ENCODE measurements at regions not wholly inside any gene's neighbourhood (a gene's known extent, or its start where the extent isn't known, plus 50 kb on each side); places are given as distances from the start of the nearest gene placed in this dataset.

GRCh38 chr13:107906131-107906530 lies 309.2 kb downstream of the LIG4 start:
- H3K9me2 ChIP-seq (replicated peaks; ENCODE audit: low read length): 0 out of 2 replicates have a peak, but pooled peaks cover 2% of the 10 kb centered on the region
- ChIA-PET POLR2A (ENCODE audit: unreplicated experiment) (no interaction called here), CTCF (no interaction called here)
- no peak overlapping the region for H2AFZ ChIP-seq (ENCODE audit: low read length)
- H3K36me3 ChIP-seq (ENCODE audit: low read depth, low read length): no peaks in the 10 kb centered on the region
- H4K20me1 ChIP-seq (ENCODE audit: low read length): no peaks in the 10 kb centered on the region
- H3K4me1 ChIP-seq (ENCODE audit: insufficient read depth, low read length): no peaks in the 10 kb centered on the region
- no peak for DNase-seq
- no peak overlapping the region for H3K27ac ChIP-seq (ENCODE audit: low read length)
- H3K4me3 ChIP-seq (ENCODE audit: low read length): no peak overlapping the region
- no peak overlapping the region for H3K9ac ChIP-seq (ENCODE audit: low read length)
- no TSS peak for BruUV-seq (replicated peaks)
- no peak overlapping the region for H3K4me2 ChIP-seq (ENCODE audit: low read length)
- intact Hi-C loops (cut with micrococcal nuclease): no loop called here
- H3K9me3 ChIP-seq (ENCODE audit: low read length): no peaks in the 10 kb centered on the region
- no peak for TF ChIP-seq EZH2 (IDR thresholded peaks at IDR 0.05; ENCODE audit: low read length, unreplicated experiment)
- TF ChIP-seq, protein P1, sequence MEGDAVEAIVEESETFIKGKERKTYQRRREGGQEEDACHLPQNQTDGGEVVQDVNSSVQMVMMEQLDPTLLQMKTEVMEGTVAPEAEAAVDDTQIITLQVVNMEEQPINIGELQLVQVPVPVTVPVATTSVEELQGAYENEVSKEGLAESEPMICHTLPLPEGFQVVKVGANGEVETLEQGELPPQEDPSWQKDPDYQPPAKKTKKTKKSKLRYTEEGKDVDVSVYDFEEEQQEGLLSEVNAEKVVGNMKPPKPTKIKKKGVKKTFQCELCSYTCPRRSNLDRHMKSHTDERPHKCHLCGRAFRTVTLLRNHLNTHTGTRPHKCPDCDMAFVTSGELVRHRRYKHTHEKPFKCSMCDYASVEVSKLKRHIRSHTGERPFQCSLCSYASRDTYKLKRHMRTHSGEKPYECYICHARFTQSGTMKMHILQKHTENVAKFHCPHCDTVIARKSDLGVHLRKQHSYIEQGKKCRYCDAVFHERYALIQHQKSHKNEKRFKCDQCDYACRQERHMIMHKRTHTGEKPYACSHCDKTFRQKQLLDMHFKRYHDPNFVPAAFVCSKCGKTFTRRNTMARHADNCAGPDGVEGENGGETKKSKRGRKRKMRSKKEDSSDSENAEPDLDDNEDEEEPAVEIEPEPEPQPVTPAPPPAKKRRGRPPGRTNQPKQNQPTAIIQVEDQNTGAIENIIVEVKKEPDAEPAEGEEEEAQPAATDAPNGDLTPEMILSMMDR (conservative IDR thresholded peaks at IDR 0.05; ENCODE audit: low read depth, low read length): no peak
- no peak for TF ChIP-seq EZH2phosphoT487 (IDR thresholded peaks at IDR 0.05; ENCODE audit: borderline replicate concordance, low read length)
- no peaks in the 10 kb centered on the region for H3K27me3 ChIP-seq (ENCODE audit: low read length)
- ATAC-seq: no peak
- H3K79me2 ChIP-seq (ENCODE audit: low read length): no peaks in the 10 kb centered on the region
- no peaks in the 10 kb centered on the region for H3F3A ChIP-seq (ENCODE audit: low read length, unreplicated experiment)

- no peak overlapping the region for H2AFZ ChIP-seq (ENCODE audit: low read length)
- no peaks in the 10 kb centered on the region for H3K36me3 ChIP-seq (ENCODE audit: low read depth, low read length)
- CTCF ChIA-PET: no interaction called here
These were observed 313.3 kb downstream of the LIG4 start for GRCh38 chr13:107901996-107902562.

GRCh38 chr13:107901230-107901629 lies 314.1 kb downstream of the LIG4 start:
- DNase-seq (no peak), ATAC-seq (no peak)
- intact Hi-C loops (cut with micrococcal nuclease): no loop called here
- no peaks in the 10 kb centered on the region for H3K4me1 ChIP-seq (ENCODE audit: insufficient read depth, low read length)
- no peaks in the 10 kb centered on the region for H4K20me1 ChIP-seq (ENCODE audit: low read length)
- H3K4me3 ChIP-seq (ENCODE audit: low read length): no peak overlapping the region
- ChIA-PET CTCF (no interaction called here), POLR2A (ENCODE audit: unreplicated experiment) (no interaction called here)
- H3K36me3 ChIP-seq (ENCODE audit: low read depth, low read length): no peaks in the 10 kb centered on the region
- no peaks in the 10 kb centered on the region for H3F3A ChIP-seq (ENCODE audit: low read length, unreplicated experiment)
- H3K27me3 ChIP-seq (ENCODE audit: low read length): no peaks in the 10 kb centered on the region
- no peak overlapping the region for H3K4me2 ChIP-seq (ENCODE audit: low read length)
- H2AFZ ChIP-seq (ENCODE audit: low read length): no peak overlapping the region
- 0 out of 2 replicates have a peak, but pooled peaks cover 5% of the 10 kb centered on the region for H3K9me2 ChIP-seq (replicated peaks; ENCODE audit: low read length)
- TF ChIP-seq, protein P1 (conservative IDR thresholded peaks at IDR 0.05; ENCODE audit: low read depth, low read length): no peak
- TF ChIP-seq EZH2 (IDR thresholded peaks at IDR 0.05; ENCODE audit: low read length, unreplicated experiment) (no peak), EZH2phosphoT487 (IDR thresholded peaks at IDR 0.05; ENCODE audit: borderline replicate concordance, low read length) (no peak)
- H3K9ac ChIP-seq (ENCODE audit: low read length): no peak overlapping the region
- H3K79me2 ChIP-seq (ENCODE audit: low read length): no peaks in the 10 kb centered on the region
- BruUV-seq (replicated peaks): no TSS peak
- H3K9me3 ChIP-seq (ENCODE audit: low read length): no peaks in the 10 kb centered on the region
- no peak overlapping the region for H3K27ac ChIP-seq (ENCODE audit: low read length)

More at GRCh38 chr13:107901996-107902562, 313.3 kb downstream of the LIG4 start:
- ATAC-seq (no peak), DNase-seq (no peak)
- Histone ChIP-seq H3F3A (ENCODE audit: low read length, unreplicated experiment) (no peaks in the 10 kb centered on the region), H3K9ac (ENCODE audit: low read length) (no peak overlapping the region), H3K4me3 (ENCODE audit: low read length) (no peak overlapping the region), H4K20me1 (ENCODE audit: low read length) (no peaks in the 10 kb centered on the region), H3K9me3 (ENCODE audit: low read length) (no peaks in the 10 kb centered on the region), H3K27me3 (ENCODE audit: low read length) (no peaks in the 10 kb centered on the region), H3K9me2 (replicated peaks; ENCODE audit: low read length) (0 out of 2 replicates have a peak, but pooled peaks cover 5% of the 10 kb centered on the region), H3K79me2 (ENCODE audit: low read length) (no peaks in the 10 kb centered on the region), H3K27ac (ENCODE audit: low read length) (no peak overlapping the region), H3K4me1 (ENCODE audit: insufficient read depth, low read length) (no peaks in the 10 kb centered on the region), H3K4me2 (ENCODE audit: low read length) (no peak overlapping the region)
- TF ChIP-seq EZH2phosphoT487 (IDR thresholded peaks at IDR 0.05; ENCODE audit: borderline replicate concordance, low read length) (no peak), EZH2 (IDR thresholded peaks at IDR 0.05; ENCODE audit: low read length, unreplicated experiment) (no peak)
- TF ChIP-seq, protein P1 (conservative IDR thresholded peaks at IDR 0.05; ENCODE audit: low read depth, low read length): no peak
- intact Hi-C loops (cut with micrococcal nuclease): no loop called here
- POLR2A ChIA-PET (ENCODE audit: unreplicated experiment): no interaction called here
- no TSS peak for BruUV-seq (replicated peaks)

Data from PC-3 (cell line).